ENCODE measurements at regions not wholly inside any gene's neighbourhood (a gene's known extent, or its start where the extent isn't known, plus 50 kb on each side); places are given as distances from the start of the nearest gene placed in this dataset.

GRCh38 chr12:28844718-28845117 is 304.4 kb upstream of the FAR2 start:
- Histone ChIP-seq H3K4me1 (ENCODE audit: insufficient read depth, low read length) (no peaks in the 10 kb centered on the region), H3K4me2 (ENCODE audit: insufficient read depth, insufficient read length, low read length) (no peak overlapping the region), H3K18ac (ENCODE audit: insufficient read length, low read depth, low read length) (no peak overlapping the region), H2BK5ac (ENCODE audit: insufficient read length, low read length) (no peak overlapping the region), H3K23me2 (ENCODE audit: insufficient read length, low read depth, low read length, poor library complexity, severe bottlenecking) (no peaks in the 10 kb centered on the region), H3K23ac (ENCODE audit: insufficient read length, low read depth, low read length) (no peak overlapping the region), H3K79me2 (ENCODE audit: insufficient read depth, low read length) (no peaks in the 10 kb centered on the region), H3K4ac (ENCODE audit: low read depth, low read length) (no peak overlapping the region), H2BK120ac (ENCODE audit: low read depth, low read length, poor library complexity, severe bottlenecking) (no peak overlapping the region), H3K79me1 (ENCODE audit: insufficient read depth, low read depth, low read length, poor library complexity, severe bottlenecking) (no peaks in the 10 kb centered on the region), H3T11ph (ENCODE audit: low read length) (no peak overlapping the region), H3K27ac (ENCODE audit: insufficient read length, low read depth, low read length) (no peak overlapping the region), H2BK15ac (ENCODE audit: low read depth, low read length) (no peak overlapping the region), H3K56ac (ENCODE audit: insufficient read length, low read depth, low read length) (no peak overlapping the region), H2BK20ac (ENCODE audit: low read depth, low read length, poor library complexity, severe bottlenecking) (no peak overlapping the region), H4K5ac (ENCODE audit: insufficient read length, low read depth, low read length) (no peak overlapping the region), H4K91ac (ENCODE audit: insufficient read length, low read depth, low read length) (no peak overlapping the region), H2AK5ac (ENCODE audit: insufficient read length, low read length) (no peak overlapping the region), H3K9ac (ENCODE audit: extremely low read depth, insufficient read length, low read length) (no peak overlapping the region), H2BK12ac (ENCODE audit: insufficient read length, low read depth, low read length) (no peak overlapping the region), H2AFZ (ENCODE audit: low read length) (no peak overlapping the region), H3K14ac (ENCODE audit: insufficient read depth, low read length) (no peak overlapping the region), H4K20me1 (ENCODE audit: control insufficient read depth, insufficient read depth, insufficient read length) (no peaks in the 10 kb centered on the region), H3K27me3 (ENCODE audit: insufficient read depth, low read length) (no peaks in the 10 kb centered on the region), H4K8ac (replicated peaks; ENCODE audit: insufficient read length, low read depth, low read length) (no peak overlapping the region), H3K9me3 (ENCODE audit: control insufficient read depth, low read depth, low read length) (no peaks in the 10 kb centered on the region)
- H3K4me3 Mint-ChIP-seq: no peak overlapping the region
- no peaks in the 10 kb centered on the region for H3K36me3 Mint-ChIP-seq (ENCODE audit: insufficient read depth in 1 of 3, low read depth in 3 of 3)
- peaks cover 0 to 2% of the 10 kb centered on the region in 2 experiments; a peak in 1 of 5 replicates for H3K9me3 Mint-ChIP-seq
- no peaks in the 10 kb centered on the region for H3K27me3 Mint-ChIP-seq (ENCODE audit: low read depth)
- WGBS (ENCODE audit: extremely low coverage, insufficient read length, low lambda C conversion rate): no CpG with 5 or more reads among the region's 2 CpGs
- DNase-seq: no peak
- no peak overlapping the region for H3K27ac Mint-ChIP-seq
- no peak for TF ChIP-seq CTCF (conservative IDR thresholded peaks at IDR 0.05)
- H3K4me1 Mint-ChIP-seq: no peaks in the 10 kb centered on the region

Data from H9 (cell line).